Epithelial cell of proximal tubule (primary cell): ENCODE measurements at regions not wholly inside any gene's neighbourhood (a gene's known extent, or its start where the extent isn't known, plus 50 kb on each side); places are given as distances from the start of the nearest gene placed in this dataset.

Experiments
- DNase-seq: peaks from one replicate; pipeline ENCODE4 v3.0.0-alpha.2; 2011; ENCODE audit warnings: low read depth
- H3K4me3 ChIP-seq: 2 replicates; pipeline ENCODE4 v1.5.1; 2011; ENCODE audit warnings: low read depth, mild to moderate bottlenecking, low read length
- CTCF ChIP-seq: conservative IDR thresholded peaks from 2 replicates; pipeline ENCODE4 v1.5.1; 2012; ENCODE audit warnings: low read depth, mild to moderate bottlenecking, low read length

DNA sequence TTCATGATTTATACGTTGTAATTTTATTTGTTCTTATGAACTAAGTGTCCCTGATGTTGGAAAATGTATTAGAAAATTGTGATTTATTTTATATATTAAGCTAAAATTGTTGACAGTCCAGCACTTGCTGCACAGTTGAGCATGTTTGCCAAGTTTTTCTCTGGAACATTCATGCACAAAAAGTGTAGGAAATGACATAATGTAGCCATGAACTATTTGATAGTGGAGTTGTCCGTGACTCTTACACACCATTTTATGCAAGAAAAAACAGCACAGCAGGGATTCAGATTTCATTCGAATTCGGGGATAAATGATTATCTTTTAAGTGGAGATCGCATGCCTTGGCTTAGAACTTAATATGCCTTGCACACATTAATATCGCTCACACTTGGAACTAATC is 708.6 kb upstream of the WWC1 start:
- TF ChIP-seq CTCF: no peak
- no peak overlapping the region for H3K4me3 ChIP-seq
- DNase-seq: no peak

- no peak overlapping the region for H3K4me3 ChIP-seq
- DNase-seq: no peak
- no peak for TF ChIP-seq CTCF
These were observed 706.3 kb upstream of the WWC1 start for GRCh38 chr5:167585184-167585583.

- peak; percentile 76 for TF ChIP-seq CTCF
- no peak overlapping the region for H3K4me3 ChIP-seq
- DNase-seq: no peak
These were observed 703.5 kb upstream of the WWC1 start for GRCh38 chr5:167587772-167588437.

DNA sequence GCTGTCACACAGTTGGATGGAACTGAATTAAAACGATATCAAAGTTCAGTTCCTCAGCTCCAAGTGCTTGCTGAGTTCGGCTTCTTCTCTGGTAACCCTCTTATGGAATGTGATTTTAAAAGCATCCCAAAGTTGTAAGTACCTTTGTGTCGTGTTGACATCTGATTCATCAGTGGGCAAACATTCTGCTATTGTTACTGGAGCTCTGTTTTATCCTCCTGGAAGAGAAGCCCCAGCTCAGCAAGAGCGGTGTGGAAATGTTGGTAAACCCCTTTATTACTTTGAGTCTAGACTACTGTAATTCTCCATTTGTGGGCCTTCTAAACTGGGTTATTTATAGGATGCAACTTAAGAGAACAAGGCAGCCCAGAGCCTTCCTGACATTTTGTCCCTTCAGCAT is 699.3 kb upstream of the WWC1 start:
- no peak for DNase-seq
- TF ChIP-seq CTCF: no peak
- H3K4me3 ChIP-seq: no peak overlapping the region

- no peak for DNase-seq
- H3K4me3 ChIP-seq: no peak overlapping the region
- no peak for TF ChIP-seq CTCF
These were observed 698.0 kb upstream of the WWC1 start for GRCh38 chr5:167593329-167594060.

DNA sequence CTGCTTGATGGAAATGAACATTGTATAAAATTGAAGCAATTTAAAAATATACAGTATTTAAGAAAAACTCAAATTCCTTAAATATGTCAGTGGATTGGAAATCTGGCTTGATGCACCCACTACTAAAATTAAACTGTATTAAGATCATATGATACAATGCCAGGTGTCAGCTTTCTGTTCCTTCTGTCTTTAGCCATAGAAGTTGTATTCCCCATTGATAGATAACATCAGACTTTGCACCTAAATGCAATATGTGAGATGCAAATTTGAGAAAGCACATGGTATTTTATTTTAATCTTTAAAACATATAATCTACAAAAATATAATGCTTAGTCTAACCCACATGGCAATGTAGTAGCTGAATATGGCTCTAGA is 697.4 kb upstream of the WWC1 start:
- no peak for DNase-seq
- H3K4me3 ChIP-seq: no peak overlapping the region
- TF ChIP-seq CTCF: no peak

- no peak for TF ChIP-seq CTCF
- no peak for DNase-seq
- no peak overlapping the region for H3K4me3 ChIP-seq
These were observed 696.7 kb upstream of the WWC1 start for GRCh38 chr5:167594750-167595149.
